CD14-positive monocyte (primary cell): ENCODE measurements at regions not wholly inside any gene's neighbourhood (a gene's known extent, or its start where the extent isn't known, plus 50 kb on each side); places are given as distances from the start of the nearest gene placed in this dataset.

Experiments used
- DNase-seq, 3 donors: peaks; one replicate each; pipeline ENCODE4 v3.0.0-alpha.2; 2011 to 2022
- H2AFZ ChIP-seq: 2 replicates; pipeline ENCODE4 v1.6.0; 2012; ENCODE audit warnings: mild to moderate bottlenecking, low read depth, low read length, inconsistent platforms; ENCODE audit not compliant: insufficient read depth, poor library complexity, severe bottlenecking
- H3K27ac ChIP-seq, 2 donors: 1 replicate in 1 of 2; 2 replicates in 1 of 2; pipeline ENCODE4 v1.5.1; 2012 to 2013; ENCODE audit warnings: low read length in 2 of 2, control low read depth in 1 of 2, inconsistent platforms in 1 of 2, low read depth in 1 of 2, mild to moderate bottlenecking in 1 of 2
- H3K27me3 ChIP-seq, 2 donors: one replicate each; pipeline versions ENCODE4 v1.6.0 to v1.6.1; 2011 to 2013; ENCODE audit warnings: low read length in 2 of 2; ENCODE audit not compliant: control insufficient read depth in 2 of 2, insufficient read depth in 2 of 2
- H3K36me3 ChIP-seq, 2 donors: replicated peaks in 1 of 2; 1 replicate in 1 of 2; 2 replicates in 1 of 2; pipeline versions ENCODE4 v1.5.1 to v1.6.1; 2012 to 2013; ENCODE audit warnings: low read length in 2 of 2, control low read depth in 1 of 2, inconsistent platforms in 1 of 2, mild to moderate bottlenecking in 1 of 2; ENCODE audit not compliant: insufficient read depth in 2 of 2, control insufficient read depth in 1 of 2
- H3K4me1 ChIP-seq, 2 donors: 1 replicate in 1 of 2; 2 replicates in 1 of 2; pipeline versions ENCODE4 v1.5.1 to v1.6.1; 2012 to 2013; ENCODE audit warnings: low read length in 2 of 2, control low read depth in 1 of 2, inconsistent platforms in 1 of 2, mild to moderate bottlenecking in 1 of 2, moderate library complexity in 1 of 2; ENCODE audit not compliant: insufficient read depth in 2 of 2, control insufficient read depth in 1 of 2
- H3K4me2 ChIP-seq: replicated peaks from 2 replicates; pipeline ENCODE3; 2012; ENCODE audit warnings: low read length, moderate library complexity, mild to moderate bottlenecking; ENCODE audit not compliant: poor library complexity, severe bottlenecking; ENCODE audit errors: extremely low read depth
- H3K4me3 ChIP-seq, 3 experiments: fragments of 200-600 bp in 1 of 3; sonication (generic) in 1 of 3; replicated peaks in 1 of 3; 1 replicate in 2 of 3; 2 replicates in 1 of 3; pipeline ENCODE4 v1.5.1; 2011 to 2013; ENCODE audit warnings: low read length in 3 of 3, mild to moderate bottlenecking in 3 of 3, control low read depth in 2 of 3, low read depth in 2 of 3, inconsistent platforms in 1 of 3, moderate library complexity in 1 of 3
- H3K79me2 ChIP-seq: 2 replicates; pipeline ENCODE4 v1.6.0; 2012; ENCODE audit warnings: mild to moderate bottlenecking, control low read depth, inconsistent platforms, low read length, moderate library complexity; ENCODE audit not compliant: insufficient read depth
- H3K9ac ChIP-seq: 2 replicates; pipeline ENCODE4 v1.6.0; 2017; ENCODE audit warnings: low read length, mild to moderate bottlenecking; ENCODE audit not compliant: insufficient read depth, poor library complexity, severe bottlenecking
- H3K9me3 ChIP-seq, 2 donors: replicated peaks in 1 of 2; 1 replicate in 1 of 2; 2 replicates in 1 of 2; pipeline versions ENCODE4 v1.5.1 to v1.6.1; 2012 to 2013; ENCODE audit warnings: low read length in 2 of 2, control low read depth in 1 of 2; ENCODE audit not compliant: control insufficient read depth in 1 of 2, insufficient read depth in 1 of 2
- H4K20me1 ChIP-seq: 2 replicates; pipeline ENCODE4 v1.6.0; 2012; ENCODE audit warnings: mild to moderate bottlenecking, low read length, control low read depth, moderate library complexity; ENCODE audit not compliant: insufficient read depth
- H3K27ac Mint-ChIP-seq, 7 donors: one replicate each; pipeline ENCODE4 v1.8.0; 2020; ENCODE audit warnings: mild to moderate bottlenecking in 7 of 7, mixed read lengths in 7 of 7, moderate library complexity in 6 of 7, inconsistent platforms in 2 of 7
- H3K27me3 Mint-ChIP-seq, 3 donors: one replicate each; pipeline ENCODE4 v1.8.0; 2021 to 2022; ENCODE audit warnings: low read depth in 3 of 3, mild to moderate bottlenecking in 3 of 3, mixed read lengths in 3 of 3, moderate library complexity in 3 of 3, inconsistent platforms in 1 of 3
- H3K36me3 Mint-ChIP-seq, 2 donors: one replicate each; pipeline ENCODE4 v1.8.0; 2020; ENCODE audit warnings: mixed read lengths in 2 of 2, inconsistent platforms in 1 of 2, mild to moderate bottlenecking in 1 of 2
- H3K4me1 Mint-ChIP-seq: one replicate; pipeline ENCODE4 v1.8.0; 2020; ENCODE audit warnings: mild to moderate bottlenecking, mixed read lengths
- H3K4me3 Mint-ChIP-seq, 2 donors: one replicate each; pipeline ENCODE4 v1.8.0; 2020; ENCODE audit warnings: mild to moderate bottlenecking in 2 of 2, mixed read lengths in 2 of 2, moderate library complexity in 1 of 2
- H3K9me3 Mint-ChIP-seq, 7 donors: one replicate each; pipeline ENCODE4 v1.8.0; 2020 to 2022; ENCODE audit warnings: mixed read lengths in 7 of 7, mild to moderate bottlenecking in 6 of 7, moderate library complexity in 6 of 7, inconsistent platforms in 2 of 7
- CTCF ChIP-seq: fragments of 200-600 bp; IDR thresholded peaks from one replicate; pipeline ENCODE4 v1.8.0; 2022; ENCODE audit warnings: antibody characterized with exemption, mild to moderate bottlenecking
- WGBS: methylation state at CpG from one replicate; pipeline ENCODE4 v1.1.5; 2013; ENCODE audit warnings: missing lambda C conversion rate; ENCODE audit not compliant: insufficient coverage; 5-methylcytosine and 5-hydroxymethylcytosine counted together
- intact Hi-C, 2 donors: fragments of 100-400 bp; cut with micrococcal nuclease; formaldehyde crosslinking; loops; one replicate each; pipeline versions ENCODE4 v1.15.0 to v1.15.1; 2023

GRCh38 chr12:126210026-126210425, 1144.8 kb downstream of the AACS start:
- Histone ChIP-seq H3K27me3 (no peaks in the 10 kb centered on the region), H3K4me3 (no peak overlapping the region), H4K20me1 (no peaks in the 10 kb centered on the region), H3K4me1 (no peaks in the 10 kb centered on the region), H3K9me3 (no peaks in the 10 kb centered on the region), H3K9ac (no peak overlapping the region), H3K36me3 (no peaks in the 10 kb centered on the region), H3K27ac (no peak overlapping the region), H3K79me2 (no peaks in the 10 kb centered on the region), H2AFZ (no peak overlapping the region), H3K4me2 (no peak overlapping the region)
- no peak overlapping the region for H3K4me3 Mint-ChIP-seq
- intact Hi-C loops = no loop called here
- no peaks in the 10 kb centered on the region for H3K4me1 Mint-ChIP-seq
- no peak for DNase-seq
- H3K27ac Mint-ChIP-seq = no peak overlapping the region
- H3K36me3 Mint-ChIP-seq = no peaks in the 10 kb centered on the region
- H3K9me3 Mint-ChIP-seq = peaks cover 0 to 8% (median 0%) of the 10 kb centered on the region in 7 donors
- TF ChIP-seq CTCF = no peak
- H3K27me3 Mint-ChIP-seq = no peaks in the 10 kb centered on the region
- WGBS = 81% methylated on average over 4 of the region's 4 CpGs

GRCh38 chr12:126210448-126210847, 1145.2 kb downstream of the AACS start:
- peaks cover 0 to 8% (median 0%) of the 10 kb centered on the region in 7 donors for H3K9me3 Mint-ChIP-seq
- no peak overlapping the region for H3K9ac ChIP-seq
- H3K4me1 Mint-ChIP-seq = no peaks in the 10 kb centered on the region
- H3K27ac ChIP-seq = no peak overlapping the region
- WGBS = no CpG with 5 or more reads among the region's 3 CpGs
- intact Hi-C loops = no loop called here
- H3K4me3 Mint-ChIP-seq = no peak overlapping the region
- no peaks in the 10 kb centered on the region for H3K4me1 ChIP-seq
- no peak overlapping the region for H3K4me2 ChIP-seq
- no peak overlapping the region for H3K27ac Mint-ChIP-seq
- H3K4me3 ChIP-seq = no peak overlapping the region
- no peaks in the 10 kb centered on the region for H3K27me3 ChIP-seq
- no peaks in the 10 kb centered on the region for H3K9me3 ChIP-seq
- H4K20me1 ChIP-seq = no peaks in the 10 kb centered on the region
- H3K36me3 ChIP-seq = no peaks in the 10 kb centered on the region
- no peaks in the 10 kb centered on the region for H3K36me3 Mint-ChIP-seq
- no peak for DNase-seq
- no peaks in the 10 kb centered on the region for H3K79me2 ChIP-seq
- no peak for TF ChIP-seq CTCF
- no peaks in the 10 kb centered on the region for H3K27me3 Mint-ChIP-seq
- H2AFZ ChIP-seq = no peak overlapping the region
